Endothelial cell (in vitro differentiated cells): ENCODE measurements at regions not wholly inside any gene's neighbourhood (a gene's known extent, or its start where the extent isn't known, plus 50 kb on each side); places are given as distances from the start of the nearest gene placed in this dataset.

Source experiments
- DNase-seq: peaks from one replicate; pipeline ENCODE4 v3.0.0; 2021; ENCODE audit warnings: low spot score
- H3K27ac Mint-ChIP-seq: one replicate; pipeline ENCODE4 v1.8.0; 2021; ENCODE audit warnings: mixed read lengths, inconsistent platforms; ENCODE audit not compliant: unreplicated experiment
- H3K27me3 Mint-ChIP-seq: one replicate; pipeline ENCODE4 v1.8.0; 2021; ENCODE audit warnings: mild to moderate bottlenecking, moderate library complexity, mixed read lengths, inconsistent platforms; ENCODE audit not compliant: unreplicated experiment
- H3K36me3 Mint-ChIP-seq: one replicate; pipeline ENCODE4 v1.8.0; 2021; ENCODE audit warnings: mild to moderate bottlenecking, low read depth, mixed read lengths, inconsistent platforms; ENCODE audit not compliant: unreplicated experiment
- H3K4me1 Mint-ChIP-seq: one replicate; pipeline ENCODE4 v1.8.0; 2021; ENCODE audit warnings: mild to moderate bottlenecking, mixed read lengths, inconsistent platforms; ENCODE audit not compliant: unreplicated experiment
- H3K4me3 Mint-ChIP-seq: one replicate; pipeline ENCODE4 v1.8.0; 2021; ENCODE audit warnings: mild to moderate bottlenecking, mixed read lengths, inconsistent platforms; ENCODE audit not compliant: unreplicated experiment
- H3K9me3 Mint-ChIP-seq: one replicate; pipeline ENCODE4 v1.8.0; 2021; ENCODE audit warnings: mixed read lengths, inconsistent platforms; ENCODE audit not compliant: unreplicated experiment
- CTCF ChIP-seq: fragments of 200-600 bp; sonication (generic); IDR thresholded peaks from one replicate; pipeline ENCODE4 v1.5.0; 2021; ENCODE audit warnings: antibody characterized with exemption; ENCODE audit not compliant: unreplicated experiment

DNA sequence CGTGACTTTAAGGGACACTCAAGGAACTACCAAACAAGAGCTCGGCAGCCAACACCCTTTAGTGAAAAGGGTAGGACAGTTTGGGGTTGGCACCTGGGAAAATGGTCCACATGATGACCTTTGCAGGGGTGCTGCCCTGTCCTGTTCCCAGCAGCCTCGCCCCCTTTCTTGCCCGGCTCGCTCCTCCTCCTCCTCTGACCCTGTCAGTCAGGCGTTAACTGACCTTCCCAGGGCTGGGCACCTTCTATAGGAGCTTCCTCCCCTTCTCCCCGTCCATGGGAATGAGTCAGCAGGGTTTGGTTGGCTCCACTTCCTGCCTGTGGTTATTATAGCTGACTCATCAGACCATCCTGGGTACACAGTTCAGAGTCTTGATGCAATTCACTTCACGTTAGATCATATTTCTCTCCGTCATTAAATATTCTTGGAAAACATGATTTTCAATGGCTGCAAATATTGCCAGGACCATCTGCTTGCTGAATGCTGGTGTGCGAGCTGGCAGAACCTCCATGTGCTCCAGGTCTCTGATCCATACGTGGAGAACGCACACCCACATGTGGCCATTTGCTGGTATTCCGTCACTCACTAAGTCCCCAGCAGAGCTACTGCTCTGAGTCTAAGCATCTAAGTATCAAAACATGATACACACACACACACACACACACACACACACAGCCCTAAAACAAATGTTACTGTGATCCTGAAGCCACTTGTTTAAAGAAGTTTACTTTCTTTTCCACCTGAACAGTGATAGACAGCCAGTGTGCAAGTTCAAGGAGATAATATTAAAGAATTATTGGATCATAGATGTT, 185.0 kb downstream of the ANAPC1 start:
- Mint-ChIP-seq H3K36me3 (peaks cover 3% of the 10 kb centered on the region), H3K4me1 (peaks cover 29% of the 10 kb centered on the region), H3K9me3 (no peaks in the 10 kb centered on the region), H3K4me3 (no peak overlapping the region), H3K27ac (peak overlapping the region; percentile 4), H3K27me3 (peaks cover 10% of the 10 kb centered on the region)
- TF ChIP-seq CTCF: no peak
- DNase-seq: no peak

DNA sequence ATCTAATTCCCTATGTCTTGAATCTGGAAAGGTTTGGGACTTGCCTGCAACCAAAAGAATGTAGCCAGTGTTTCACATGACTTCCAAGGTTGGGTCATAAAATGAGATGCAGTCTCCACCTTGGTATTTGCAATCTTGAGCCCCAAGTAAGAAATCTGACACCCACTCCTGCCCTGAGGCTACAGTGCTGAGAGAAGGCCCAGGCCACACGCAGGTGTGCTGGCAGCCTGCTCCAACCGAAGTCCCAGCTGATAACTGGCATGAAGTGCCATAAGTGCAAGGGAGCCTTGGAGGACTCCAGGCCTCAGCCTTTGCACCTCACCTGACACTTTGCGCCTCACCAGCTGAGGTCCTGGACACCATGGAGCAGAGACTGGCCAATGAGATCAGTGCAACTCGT, 182.7 kb downstream of the ANAPC1 start:
- H3K36me3 Mint-ChIP-seq: peaks cover 3% of the 10 kb centered on the region
- H3K27ac Mint-ChIP-seq: peak overlapping the region; percentile 97
- H3K9me3 Mint-ChIP-seq: no peaks in the 10 kb centered on the region
- H3K27me3 Mint-ChIP-seq: peaks cover 10% of the 10 kb centered on the region
- DNase-seq: no peak
- H3K4me3 Mint-ChIP-seq: peak overlapping the region; percentile 47
- no peak for TF ChIP-seq CTCF
- H3K4me1 Mint-ChIP-seq: peaks cover 29% of the 10 kb centered on the region

GRCh38 chr2:111701798-111702118, 182.2 kb downstream of the ANAPC1 start:
- no peak for DNase-seq
- Mint-ChIP-seq H3K9me3 (no peaks in the 10 kb centered on the region), H3K36me3 (peaks cover 3% of the 10 kb centered on the region), H3K27me3 (peaks cover 10% of the 10 kb centered on the region), H3K4me1 (peaks cover 29% of the 10 kb centered on the region), H3K4me3 (peak overlapping the region; percentile 80), H3K27ac (peak overlapping the region; percentile 97)
- no peak for TF ChIP-seq CTCF

DNA sequence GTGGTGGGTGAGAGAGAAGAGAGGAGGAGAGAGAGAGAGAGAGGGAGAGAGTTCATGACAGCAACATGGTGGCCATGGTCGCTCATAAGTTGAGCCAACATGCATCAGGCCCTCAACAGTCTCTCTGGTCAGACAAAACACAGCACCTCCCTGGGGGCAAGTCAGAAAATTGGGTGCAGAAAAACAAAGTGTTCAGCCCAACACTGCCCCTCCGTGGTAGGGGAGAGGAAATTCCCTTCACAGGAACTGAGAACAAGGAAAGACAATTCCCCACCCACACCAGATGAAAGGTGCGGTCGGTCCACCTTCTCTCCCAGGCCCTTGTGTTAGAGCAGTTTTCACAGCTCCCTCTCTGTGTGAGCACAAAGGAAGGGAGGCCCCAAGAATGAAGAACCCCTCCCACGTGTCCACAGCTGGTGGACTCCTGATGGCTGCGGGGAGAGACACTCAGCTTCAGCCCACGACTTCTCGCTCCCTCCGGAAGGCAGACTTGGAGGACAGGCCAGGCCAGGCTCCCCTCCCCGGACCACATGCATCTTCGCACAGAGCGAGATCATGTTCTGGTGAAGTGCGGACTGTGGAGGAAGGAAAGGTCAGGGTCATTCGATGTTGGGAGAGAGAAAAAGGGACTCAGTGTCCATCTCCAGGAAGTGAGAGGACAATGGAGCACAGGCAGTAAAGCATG, 181.7 kb downstream of the ANAPC1 start:
- Mint-ChIP-seq H3K9me3 (no peaks in the 10 kb centered on the region), H3K27ac (peak overlapping the region; percentile 97), H3K27me3 (peaks cover 10% of the 10 kb centered on the region), H3K4me3 (peak overlapping the region; percentile 80), H3K4me1 (peaks cover 29% of the 10 kb centered on the region), H3K36me3 (peaks cover 3% of the 10 kb centered on the region)
- peak; percentile 74 for DNase-seq
- peak; percentile 72 for TF ChIP-seq CTCF

DNA sequence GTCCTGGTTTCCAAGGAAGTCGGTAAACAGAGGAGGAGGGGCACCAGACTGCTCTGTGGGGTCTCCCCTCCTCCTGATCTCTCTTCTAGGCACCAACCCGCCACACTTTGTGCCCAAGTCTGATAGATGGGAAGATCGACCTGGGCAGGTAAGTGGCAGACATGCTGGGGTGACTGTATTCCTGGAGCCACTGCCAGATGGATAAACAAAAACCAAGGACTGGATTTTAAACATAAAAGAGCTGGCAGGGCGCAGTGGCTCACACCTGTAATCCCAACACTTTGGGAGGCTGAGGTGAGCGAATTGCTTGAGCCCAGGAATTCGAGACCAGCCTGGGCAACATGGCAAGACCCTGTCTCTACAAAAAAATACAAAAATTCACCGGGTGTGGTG, 181.2 kb downstream of the ANAPC1 start:
- no peak for DNase-seq
- peak overlapping the region; percentile 31 for H3K4me3 Mint-ChIP-seq

More for the DNA sequence above, 181.2 kb downstream of the ANAPC1 start:
- peak overlapping the region; percentile 97 for H3K27ac Mint-ChIP-seq
- H3K9me3 Mint-ChIP-seq: no peaks in the 10 kb centered on the region
- peaks cover 29% of the 10 kb centered on the region for H3K4me1 Mint-ChIP-seq
- H3K36me3 Mint-ChIP-seq: peaks cover 3% of the 10 kb centered on the region
- no peak for TF ChIP-seq CTCF
- peaks cover 10% of the 10 kb centered on the region for H3K27me3 Mint-ChIP-seq
